Left cardiac atrium (tissue), 4 donors: ENCODE measurements at regions not wholly inside any gene's neighbourhood (a gene's known extent, or its start where the extent isn't known, plus 50 kb on each side); places are given as distances from the start of the nearest gene placed in this dataset.
"Not testable (repeated sequence)": the region's sequence is repeated elsewhere in the genome, so short reads cannot be mapped to it uniquely, and the experiment has no call there.

Experiments used
- ATAC-seq, 2 donors: fragments of 200-7000 bp; cut with Tn5 transposase; one replicate each; pipeline ENCODE4 v1.9.1; 2020; ENCODE audit warnings: mild to moderate bottlenecking in 2 of 2, moderate library complexity in 2 of 2
- DNase-seq: peaks from one replicate; pipeline ENCODE4 v3.0.0-alpha.2; 2020
- intact Hi-C, 2 donors: fragments of 100-400 bp; cut with DNase I; formaldehyde crosslinking; loops; one replicate each; pipeline versions ENCODE4 v1.14.1 to v1.15.1; 2022 to 2023
- donor health status: DM: no; HTN: yes; CAD: no.
- donor health status: DM: no; HTN: yes; CAD: no; lungs with severe emphysema.
- donor health status: DM: yes; HTN: yes; CAD: no.
- donor health status: Dilated cardiomyopathy.

DNA sequence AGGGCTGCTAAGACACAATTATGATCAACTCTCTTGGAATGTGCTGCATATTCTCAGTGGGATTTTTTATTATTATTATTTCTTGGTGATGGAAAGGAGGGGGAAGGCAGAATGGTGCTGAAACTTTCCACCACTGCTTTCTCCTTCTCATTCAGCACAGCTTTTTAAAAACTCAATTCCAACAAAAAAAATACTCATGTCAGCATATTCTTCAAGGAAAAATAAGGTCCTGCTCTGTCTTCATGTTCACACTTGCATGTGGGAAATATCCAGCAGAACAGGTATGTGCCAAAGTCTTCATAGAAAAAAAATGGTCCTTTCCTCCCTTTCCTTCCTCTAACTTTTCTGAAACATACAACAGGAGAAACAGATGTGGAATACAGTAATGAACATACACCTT is 144.0 kb upstream of the ADAMTS3 start:
- ATAC-seq = no peak
- no peak for DNase-seq
- intact Hi-C loops = no loop called here

DNA sequence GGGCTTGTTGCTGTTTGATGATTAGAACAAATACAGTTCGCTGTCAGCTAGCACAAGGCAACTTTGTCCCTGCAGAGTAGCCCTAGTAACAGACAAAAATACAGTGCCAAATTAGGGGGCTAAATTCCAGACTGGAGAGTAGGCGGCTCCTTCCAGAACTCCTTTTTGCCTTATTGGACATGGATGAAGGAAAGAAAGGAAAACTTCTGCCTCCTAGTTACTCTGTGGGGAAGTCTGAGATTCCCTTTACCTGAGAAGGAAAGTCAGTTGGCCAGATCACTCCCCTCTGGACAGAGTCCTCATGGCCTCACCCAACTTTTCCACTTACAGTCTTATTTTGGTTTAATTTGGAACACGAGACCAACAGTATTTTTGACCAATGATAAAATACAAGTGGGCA is 140.5 kb upstream of the ADAMTS3 start:
- no peak for ATAC-seq
- DNase-seq = no peak
- intact Hi-C loops = loop anchor here in 1 of 2 donors (10.0 kb wide), 1 partner anchor 305 kb away; no protein-coding TSS in a partner anchor

DNA sequence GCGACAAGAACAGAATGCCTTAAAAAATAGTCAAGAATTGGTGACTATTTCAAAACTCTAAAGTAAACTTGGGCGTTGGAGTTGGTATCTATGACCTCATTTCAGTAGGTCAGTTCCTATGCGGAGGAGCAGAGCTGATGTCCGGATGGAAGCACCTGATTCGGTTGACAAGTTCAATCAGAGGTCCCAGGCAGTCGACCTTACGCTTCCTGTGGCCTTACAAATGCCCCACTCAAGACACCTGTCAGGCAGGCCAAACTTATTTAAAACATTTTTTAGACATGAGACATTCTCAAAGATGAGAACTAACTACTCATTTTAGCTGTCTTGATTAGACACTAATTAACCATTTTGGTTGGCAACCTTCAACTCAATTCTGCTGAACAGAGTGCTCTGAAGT is 137.7 kb upstream of the ADAMTS3 start:
- no peak for DNase-seq
- no peak for ATAC-seq
- intact Hi-C loops = loop anchor here in 1 of 2 donors (10.0 kb wide), 1 partner anchor 308 kb away; no protein-coding TSS in a partner anchor

DNA sequence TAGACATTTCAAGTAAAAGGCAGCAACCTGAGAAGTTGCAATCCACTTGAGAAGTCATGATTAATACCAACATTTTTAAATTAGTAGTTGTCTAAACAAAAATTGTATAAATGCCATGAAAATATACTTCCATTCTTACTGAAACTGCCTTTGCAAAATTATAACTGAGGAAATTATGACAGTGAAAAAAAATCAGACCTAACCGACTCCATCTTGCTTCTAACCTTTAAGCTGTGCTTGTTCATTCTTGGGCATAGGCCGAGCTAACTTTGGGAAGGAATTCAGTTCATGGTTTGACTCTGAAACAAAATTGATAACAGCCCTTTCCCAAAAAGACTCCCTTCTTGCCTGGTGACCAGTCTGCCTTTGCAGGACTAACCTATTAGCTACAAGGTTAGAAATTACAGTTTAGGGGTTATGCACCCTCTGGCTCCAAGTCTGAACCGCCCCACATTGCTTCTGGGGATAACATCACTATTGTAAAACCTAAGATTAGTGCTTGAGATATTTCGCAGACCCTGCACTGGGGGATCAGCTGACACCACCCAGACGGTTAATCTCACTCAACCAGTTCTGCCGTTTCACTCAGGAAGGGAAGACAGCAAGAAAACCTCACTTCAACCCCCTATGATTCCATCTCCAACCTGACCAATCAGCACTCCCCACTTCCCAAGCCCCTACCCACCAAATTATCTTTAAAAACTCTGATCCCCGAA is 136.1 kb upstream of the ADAMTS3 start:
- intact Hi-C loops = loop anchor here in 1 of 2 donors (10.0 kb wide), 1 partner anchor 310 kb away; no protein-coding TSS in a partner anchor
- not testable (repeated sequence) for DNase-seq, ATAC-seq

DNA sequence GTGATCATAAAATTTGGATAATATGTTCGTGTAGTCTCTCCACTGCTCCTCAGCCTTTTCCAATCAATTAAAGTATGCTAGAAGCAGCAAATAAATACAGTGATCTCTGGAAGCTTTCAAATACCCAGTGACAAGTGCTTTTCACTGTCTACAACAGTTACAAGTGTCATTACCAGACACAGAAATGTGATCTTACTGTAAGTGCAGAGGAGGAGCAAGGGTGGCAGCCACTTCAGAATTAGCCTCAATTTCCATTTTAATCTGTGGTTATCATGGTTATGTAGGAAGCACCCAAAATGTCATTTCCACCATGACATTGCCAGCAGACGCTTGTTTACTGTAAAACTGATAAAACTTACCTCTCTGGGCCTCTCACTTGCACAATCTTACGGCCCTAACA is 133.9 kb upstream of the ADAMTS3 start:
- ATAC-seq = no peak
- intact Hi-C loops = loop anchor here in 1 of 2 donors (10.0 kb wide), 1 partner anchor 312 kb away; no protein-coding TSS in a partner anchor
- DNase-seq = no peak

DNA sequence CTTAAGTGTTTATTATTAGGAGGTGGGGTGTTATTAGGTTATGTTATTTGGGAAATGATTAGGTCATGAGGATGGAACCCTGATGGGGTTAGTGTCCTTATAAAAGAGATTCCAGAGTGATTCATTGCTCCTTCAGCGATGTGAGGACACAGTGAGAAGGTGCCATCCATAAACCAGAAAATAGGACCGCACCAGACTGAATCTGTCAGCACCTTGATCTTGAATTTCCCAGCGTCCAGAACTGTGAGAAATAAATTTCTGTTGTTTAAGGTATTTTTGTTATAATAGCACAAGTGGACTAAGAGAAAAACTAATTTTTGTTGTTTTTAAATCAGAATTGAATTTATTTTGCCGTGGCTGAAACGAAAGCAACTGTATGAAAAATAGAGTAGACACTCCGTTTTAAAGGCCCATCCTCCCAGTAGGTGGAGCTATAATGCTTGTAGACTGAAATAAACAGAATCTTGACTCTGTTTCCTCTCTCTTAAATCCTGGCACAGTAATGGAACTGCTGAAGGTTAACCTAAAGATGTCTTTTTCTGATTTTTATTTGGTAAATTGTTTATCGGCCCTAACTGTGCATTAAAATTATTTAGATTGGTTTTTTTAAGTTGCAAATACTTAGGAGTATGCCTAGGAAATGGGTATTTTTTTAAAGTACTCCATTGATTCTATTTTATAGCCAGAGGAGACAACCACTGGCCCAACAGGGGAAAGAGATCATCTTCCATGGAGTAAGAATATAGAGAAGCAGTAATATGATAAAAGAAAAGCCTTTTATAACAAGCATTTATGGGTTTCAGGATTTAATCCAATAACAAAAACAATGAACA is 133.2 kb upstream of the ADAMTS3 start:
- DNase-seq = no peak
- peak in 1 of 2 donors; percentile 58 for ATAC-seq
- intact Hi-C loops = loop anchor here in 1 of 2 donors (10.0 kb wide), 1 partner anchor 313 kb away; no protein-coding TSS in a partner anchor

DNA sequence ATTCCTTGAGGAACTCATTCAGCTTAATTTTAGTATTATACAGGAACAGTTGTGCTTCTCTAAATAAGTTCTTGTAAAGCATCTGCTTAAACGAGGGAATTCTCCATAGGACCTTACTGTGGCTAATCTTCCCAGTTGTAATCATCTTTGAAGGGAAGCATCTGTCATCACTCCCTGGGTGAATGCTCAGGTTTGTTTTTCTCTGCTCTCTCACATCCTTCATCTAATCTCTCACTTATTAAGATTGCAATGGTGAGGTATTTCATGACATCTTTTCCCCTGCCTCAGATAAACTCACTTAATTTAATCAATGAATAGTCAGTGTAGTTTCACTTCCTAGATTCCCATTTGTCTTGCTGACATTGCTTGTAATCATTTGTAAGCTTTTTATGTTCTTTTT is 121.8 kb upstream of the ADAMTS3 start:
- DNase-seq = no peak
- no peak for ATAC-seq
- intact Hi-C loops = no loop called here

DNA sequence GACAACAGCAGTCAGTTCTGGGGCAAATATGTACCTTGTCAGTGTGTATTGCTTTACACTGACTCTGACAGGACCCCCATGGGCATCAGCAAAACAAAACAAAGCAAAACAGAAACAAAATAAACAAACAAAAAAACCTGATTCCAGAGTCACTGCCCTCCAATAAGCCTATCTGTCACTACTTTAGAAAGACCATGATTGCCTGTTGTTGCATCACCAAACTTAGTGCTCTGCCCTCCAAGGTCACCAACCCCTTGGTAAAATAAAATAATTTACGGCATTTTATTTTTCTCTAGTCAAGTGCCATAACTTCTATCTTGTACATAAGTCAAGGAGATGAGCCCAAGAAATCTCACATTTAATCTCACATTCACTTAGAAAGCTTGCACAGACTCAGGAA is 120.9 kb upstream of the ADAMTS3 start:
- intact Hi-C loops = no loop called here
- DNase-seq (no peak), ATAC-seq (no peak)

DNA sequence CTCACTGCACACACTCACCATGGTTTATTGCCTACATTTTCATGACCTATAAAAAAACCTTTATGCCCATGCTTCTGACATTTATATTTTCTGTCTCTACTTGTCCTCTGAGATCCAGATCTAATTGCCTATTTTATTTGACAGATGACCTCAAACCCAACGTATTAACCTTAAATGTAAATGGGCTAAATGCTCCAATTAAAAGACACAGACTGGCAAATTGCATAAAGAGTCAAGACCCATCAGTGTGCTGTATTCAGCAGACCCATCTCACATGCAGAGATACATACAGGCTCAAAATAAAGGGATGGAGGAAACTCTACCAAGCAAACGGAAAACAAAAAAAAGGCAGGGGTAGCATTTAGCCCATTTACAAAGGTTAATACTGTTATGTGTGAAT is 117.4 kb upstream of the ADAMTS3 start:
- DNase-seq, ATAC-seq, intact Hi-C loops: not testable (repeated sequence)

DNA sequence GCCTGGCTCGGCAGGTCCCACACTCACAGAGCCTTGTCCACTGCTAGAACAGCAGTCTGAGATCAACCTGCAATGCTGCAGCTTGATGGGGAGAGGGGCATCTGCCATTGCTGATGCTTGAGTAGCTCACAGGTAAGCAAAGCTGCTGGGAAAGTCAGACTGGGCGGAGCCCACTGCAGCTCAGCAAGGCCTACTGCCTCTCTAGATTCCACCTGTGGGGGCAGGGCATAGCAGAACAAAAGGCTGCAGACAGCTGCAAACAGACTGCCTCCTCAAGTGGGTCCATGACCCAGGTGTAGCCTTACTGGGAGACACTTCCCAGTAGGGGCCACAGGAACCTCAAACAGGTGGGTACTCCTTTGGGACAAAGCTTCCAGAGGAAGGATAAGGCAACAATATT is 110.6 kb upstream of the ADAMTS3 start:
- DNase-seq (no peak), ATAC-seq (no peak)
- intact Hi-C loops = no loop called here

DNA sequence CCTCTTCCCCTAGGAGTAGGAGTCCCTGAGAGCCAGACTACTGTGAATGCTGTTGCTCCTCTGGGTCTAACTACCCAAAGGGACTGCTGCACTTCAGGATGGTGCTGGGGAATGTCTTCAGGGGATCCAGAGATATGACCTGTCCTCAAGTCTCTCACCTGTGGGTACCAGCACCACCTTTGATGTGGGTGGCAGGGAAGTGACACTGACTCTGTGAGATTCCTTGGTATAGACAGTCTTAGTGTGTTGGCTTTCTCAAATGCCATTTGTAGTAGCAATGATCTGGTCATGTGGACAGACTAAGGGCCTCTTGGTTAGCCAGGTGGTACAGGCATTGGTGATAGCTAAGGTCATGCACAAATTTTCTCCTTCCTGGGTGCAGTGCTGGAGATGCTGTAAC is 108.9 kb upstream of the ADAMTS3 start:
- no peak for DNase-seq

DNA sequence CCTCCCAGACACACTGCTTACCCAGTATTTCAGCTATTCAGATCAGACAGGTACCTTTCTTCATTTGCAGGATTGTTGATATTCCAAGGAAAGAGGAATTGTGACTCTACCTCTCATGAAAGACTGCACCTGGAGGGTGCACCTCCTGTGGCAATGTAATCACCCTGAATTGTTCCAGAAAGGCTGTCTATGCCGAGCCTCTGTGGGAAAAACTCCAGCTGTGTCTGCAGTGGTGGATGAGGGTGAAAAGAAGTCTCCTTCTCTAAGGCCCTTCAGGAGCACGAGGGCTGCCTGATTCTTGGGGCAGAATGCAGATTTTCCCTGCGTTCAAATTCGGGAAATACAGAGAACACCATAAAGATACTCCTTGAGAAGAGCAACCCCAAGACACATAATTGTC is 108.2 kb upstream of the ADAMTS3 start:
- ATAC-seq (no peak), DNase-seq (no peak)
- intact Hi-C loops = no loop called here

More for the DNA sequence above, 108.9 kb upstream of the ADAMTS3 start:
- no peak for ATAC-seq
- intact Hi-C loops = no loop called here

DNA sequence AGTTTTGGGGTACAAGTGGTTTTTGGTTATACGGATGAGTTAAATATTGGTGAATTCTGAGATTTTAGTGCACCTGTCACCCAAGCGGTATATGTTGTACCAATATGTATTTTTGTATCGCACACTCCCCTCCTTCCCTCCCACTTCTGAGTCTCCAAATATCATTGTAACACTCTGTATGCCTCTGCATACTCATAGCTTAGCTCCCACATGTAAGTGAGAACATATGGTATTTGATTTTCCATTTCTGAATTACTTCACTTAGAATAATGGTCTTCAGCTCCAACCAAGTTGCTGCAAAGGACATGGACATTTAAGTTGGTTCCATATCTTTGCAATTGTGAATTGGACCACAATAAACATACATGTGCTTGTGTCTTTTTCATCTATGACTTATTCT is 103.0 kb upstream of the ADAMTS3 start:
- DNase-seq = no peak
- no peak for ATAC-seq
- intact Hi-C loops = no loop called here

DNA sequence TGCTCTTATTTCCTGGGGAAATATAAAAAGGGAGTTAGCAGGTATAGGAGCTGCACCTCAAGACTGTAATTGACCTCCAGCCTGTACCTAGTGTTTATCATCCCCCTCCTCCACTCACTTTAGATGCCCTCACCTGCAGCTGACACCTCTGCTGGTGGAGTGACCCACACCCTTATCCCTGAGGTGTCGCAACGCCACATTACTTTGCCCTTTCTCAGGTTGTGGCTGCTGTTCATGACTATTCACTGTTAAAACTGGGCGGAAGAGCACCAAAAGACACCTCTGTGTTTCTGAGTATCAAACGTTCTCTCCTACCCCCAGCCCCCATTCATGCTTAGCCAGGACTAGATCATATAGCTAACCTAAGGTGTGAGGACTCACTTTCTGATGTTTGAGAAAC is 101.5 kb upstream of the ADAMTS3 start:
- intact Hi-C loops = no loop called here
- ATAC-seq (no peak), DNase-seq (no peak)

DNA sequence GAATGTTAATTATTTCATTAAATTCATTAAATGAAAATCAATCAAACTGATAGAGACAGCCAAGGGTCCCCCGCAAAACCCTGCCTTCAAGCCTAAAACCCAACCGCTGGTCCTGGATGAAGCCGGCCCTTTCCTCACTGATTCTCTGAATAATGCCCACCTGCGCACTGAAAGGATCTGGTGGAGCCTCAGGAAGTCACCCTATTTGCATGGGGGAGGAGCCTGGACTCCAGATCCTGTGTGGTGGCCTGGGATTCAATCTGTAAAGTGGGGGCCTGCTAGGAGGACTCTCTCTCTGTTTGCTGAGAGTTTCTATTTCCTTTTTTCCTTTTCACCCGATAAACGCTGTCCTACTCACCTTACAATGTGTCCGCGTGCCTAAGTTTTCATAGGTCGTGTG is 97.9 kb upstream of the ADAMTS3 start:
- ATAC-seq (no peak), DNase-seq (no peak)
- intact Hi-C loops = no loop called here

DNA sequence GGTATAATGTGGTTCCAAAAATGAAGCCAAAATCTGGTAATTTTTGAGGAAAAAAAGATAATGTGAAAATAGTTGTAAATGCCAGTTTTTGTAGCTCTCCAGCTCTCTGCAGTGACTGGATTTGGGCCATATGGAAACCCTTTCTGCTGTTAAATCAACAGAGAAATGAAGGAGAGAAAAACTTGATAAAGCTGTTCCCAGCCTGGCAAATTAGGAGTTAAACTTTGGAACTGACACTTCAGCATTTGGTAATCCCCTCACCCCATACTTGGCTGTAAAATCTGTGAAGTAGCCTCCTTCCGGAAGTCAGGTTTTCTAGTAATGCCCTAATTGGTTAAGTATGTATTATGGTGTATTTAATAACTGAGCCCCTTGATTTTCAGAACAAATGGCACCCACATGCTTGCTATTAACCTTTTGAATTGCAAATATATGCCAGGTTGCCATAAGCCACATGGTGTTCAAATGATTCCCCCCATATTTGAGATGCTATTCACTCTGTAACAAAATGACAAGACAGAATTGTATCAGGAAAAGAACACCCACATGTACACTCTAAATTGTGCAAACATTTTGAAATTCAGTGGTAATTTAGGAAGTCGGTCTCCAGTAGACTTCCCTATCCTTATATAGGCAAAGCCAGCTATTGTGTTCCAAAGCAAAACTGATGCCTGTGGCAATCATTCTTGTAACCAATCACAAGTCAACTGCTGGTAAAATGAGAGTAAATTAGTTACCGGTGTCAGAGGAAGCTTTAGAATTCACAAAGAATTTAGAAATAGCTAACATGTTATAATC is 96.3 kb upstream of the ADAMTS3 start:
- intact Hi-C loops = no loop called here
- DNase-seq (no peak), ATAC-seq (no peak)

DNA sequence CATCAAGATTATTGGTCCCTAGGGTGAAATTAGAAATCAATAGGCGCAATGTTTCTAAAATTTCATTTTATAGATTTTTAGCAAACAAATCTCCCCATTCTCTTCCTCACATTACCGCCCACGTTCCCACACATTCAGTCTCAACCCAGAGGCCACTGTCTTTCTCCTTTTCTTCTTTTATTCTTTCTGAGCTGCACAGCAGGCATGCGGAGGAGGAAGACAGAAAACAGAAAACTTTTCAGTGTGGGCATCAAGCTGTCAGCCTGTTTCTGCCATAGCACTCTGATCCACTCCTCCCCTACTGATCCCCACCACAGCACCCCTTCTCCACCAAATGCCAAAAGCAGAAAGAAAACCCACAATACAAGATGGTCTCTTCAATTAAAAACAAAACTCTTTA is 94.8 kb upstream of the ADAMTS3 start:
- ATAC-seq (no peak), DNase-seq (no peak)
- intact Hi-C loops = no loop called here

DNA sequence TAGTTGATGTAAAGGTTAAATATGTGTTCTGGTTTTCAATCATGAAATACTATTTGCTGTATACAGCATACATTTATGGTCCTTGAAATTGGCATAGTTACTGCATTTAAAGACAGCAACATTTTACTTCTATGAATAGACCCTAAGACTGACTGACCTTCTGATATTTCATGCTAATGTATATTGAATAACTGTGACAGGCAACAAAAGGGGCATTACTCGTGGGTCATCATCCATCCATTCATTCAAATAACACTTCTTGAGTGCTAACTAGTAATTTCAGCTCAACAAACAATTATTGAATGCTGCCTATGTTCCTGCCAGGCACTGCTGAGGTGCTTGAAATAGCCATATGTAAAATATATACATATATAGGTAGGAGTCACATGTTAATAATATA is 92.8 kb upstream of the ADAMTS3 start:
- ATAC-seq (no peak), DNase-seq (no peak)
- intact Hi-C loops = no loop called here

DNA sequence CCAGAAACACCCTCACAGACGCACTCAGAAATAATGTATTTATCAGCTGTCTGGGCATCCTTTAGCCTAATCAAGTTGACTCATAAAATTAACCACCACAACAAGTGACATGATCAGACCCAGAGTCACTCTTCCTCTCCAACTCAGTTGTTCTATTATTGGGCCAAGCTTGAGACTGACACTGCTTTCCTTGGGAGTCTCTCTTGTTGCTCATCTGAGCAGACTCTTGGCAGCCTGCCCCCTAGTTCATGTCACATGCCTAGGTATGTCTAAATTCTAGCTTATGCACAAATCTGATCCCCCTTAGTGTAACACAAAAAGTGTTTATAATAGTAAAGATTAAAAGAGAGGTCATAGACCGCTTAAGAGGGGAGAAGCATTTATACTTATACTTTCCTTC is 72.6 kb upstream of the ADAMTS3 start:
- DNase-seq (no peak), ATAC-seq (no peak)
- intact Hi-C loops = no loop called here

DNA sequence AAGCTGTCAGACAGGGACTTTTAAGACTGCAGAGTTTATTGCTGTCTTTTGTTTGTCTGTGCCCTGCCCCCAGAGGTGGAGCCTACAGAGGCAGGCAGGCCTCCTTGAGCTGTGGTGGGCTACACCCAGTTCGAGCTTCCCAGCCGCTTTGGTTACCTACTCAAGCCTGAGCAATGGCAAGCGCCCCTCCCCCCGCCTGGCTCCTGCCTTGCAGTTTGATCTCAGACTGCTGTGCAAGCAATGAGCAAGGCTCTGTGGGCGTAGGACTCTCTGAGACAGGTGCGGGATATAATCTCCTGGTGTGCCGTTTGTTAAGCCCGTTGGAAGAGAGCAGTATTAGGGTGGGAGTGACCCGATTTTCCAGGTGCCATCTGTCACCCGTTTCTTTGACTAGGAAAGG is 67.8 kb upstream of the ADAMTS3 start:
- intact Hi-C loops, DNase-seq: not testable (repeated sequence)

More for the DNA sequence above, 67.8 kb upstream of the ADAMTS3 start:
- not testable (repeated sequence) for ATAC-seq
